Gastroesophageal sphincter (tissue), 4 donors: ENCODE measurements at regions not wholly inside any gene's neighbourhood (a gene's known extent, or its start where the extent isn't known, plus 50 kb on each side); places are given as distances from the start of the nearest gene placed in this dataset.

ENCODE experiments used
- ATAC-seq: fragments of 150-250 bp; one replicate; pipeline ENCODE4 v1.9.1; 2016; ENCODE audit warnings: mild to moderate bottlenecking, moderate library complexity
- H3K27ac ChIP-seq, 4 donors: fragments of 200-600 bp; sonication (generic) in 3 of 4; 1 replicate in 3 of 4; 2 replicates in 1 of 4; pipeline ENCODE4 v1.5.1; 2016 to 2019
- H3K27me3 ChIP-seq: fragments of 200-600 bp; sonication (generic); one replicate; pipeline ENCODE4 v1.5.1; 2019
- H3K36me3 ChIP-seq, 2 donors: fragments of 200-600 bp; sonication (generic); one replicate each; pipeline ENCODE4 v1.5.1; 2019; ENCODE audit warnings: control low read depth in 1 of 2
- H3K4me1 ChIP-seq, 3 donors: fragments of 200-600 bp; sonication (generic); 1 replicate in 2 of 3; 2 replicates in 1 of 3; pipeline ENCODE4 v1.5.1; 2016 to 2019; ENCODE audit warnings: control low read depth in 2 of 3
- H3K4me3 ChIP-seq, 2 donors: fragments of 200-600 bp; sonication (generic); one replicate each; pipeline ENCODE4 v1.5.1; 2019; ENCODE audit warnings: mild to moderate bottlenecking in 1 of 2, moderate library complexity in 1 of 2
- H3K9me3 ChIP-seq, 3 donors: fragments of 200-600 bp; sonication (generic); one replicate each; pipeline ENCODE4 v1.5.1; 2017 to 2019; ENCODE audit warnings: control low read depth in 2 of 3
- CTCF ChIP-seq, 4 experiments: fragments of 200-600 bp in 2 of 4; fragments of 450-650 bp in 2 of 4; sonication (generic) in 1 of 4; IDR thresholded peaks; one replicate each; pipeline ENCODE4 v1.5.1; 2017 to 2019; ENCODE audit warnings: antibody characterized with exemption in 4 of 4, mild to moderate bottlenecking in 2 of 4, moderate library complexity in 2 of 4
- EP300 ChIP-seq: sonication (generic); formaldehyde crosslinking; IDR thresholded peaks from one replicate; pipeline ENCODE4 v1.6.1; 2017; ENCODE audit warnings: antibody characterized with exemption, mild to moderate bottlenecking
- POLR2A ChIP-seq, 2 donors: fragments of 450-650 bp; IDR thresholded peaks; one replicate each; pipeline ENCODE4 v1.6.1; 2017; ENCODE audit warnings: antibody characterized with exemption in 2 of 2, mild to moderate bottlenecking in 2 of 2, moderate library complexity in 1 of 2
- POLR2AphosphoS5 ChIP-seq: sonication (generic); formaldehyde crosslinking; IDR thresholded peaks from one replicate; pipeline ENCODE4 v1.6.1; 2017; ENCODE audit warnings: antibody characterized with exemption
- WGBS, 2 donors: methylation state at CpG; one replicate each; pipeline ENCODE4 v1.1.5; 2018; ENCODE audit warnings: low coverage in 1 of 2; 5-methylcytosine and 5-hydroxymethylcytosine counted together

DNA sequence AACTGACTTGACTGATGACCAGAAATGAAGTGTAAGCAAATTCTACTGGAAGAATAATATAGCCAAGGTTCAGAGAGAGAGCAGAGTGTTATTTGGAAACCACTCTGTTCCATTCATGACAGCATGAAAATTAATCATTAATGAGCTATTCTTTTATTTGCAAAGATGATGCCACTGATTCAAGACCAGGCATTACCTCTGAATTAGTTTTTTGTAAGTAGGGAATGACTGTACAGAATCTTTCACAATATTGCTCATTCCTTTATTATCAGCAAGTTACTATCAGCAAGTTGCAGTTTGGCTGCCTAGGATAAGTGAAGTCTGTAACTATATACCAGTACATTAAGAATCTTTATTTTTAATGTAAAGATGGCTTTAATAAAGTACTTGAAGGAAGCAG, 75.1 kb upstream of the RGMB start:
- TF ChIP-seq POLR2A (IDR thresholded peaks at IDR 0.05): no peak
- no peak for TF ChIP-seq POLR2AphosphoS5
- no peak for TF ChIP-seq EP300
- TF ChIP-seq CTCF (IDR thresholded peaks at IDR 0.05): no peak
- H3K27ac ChIP-seq: no peak overlapping the region
- H3K4me3 ChIP-seq: no peak overlapping the region
- no peaks in the 10 kb centered on the region for H3K36me3 ChIP-seq
- H3K27me3 ChIP-seq: no peaks in the 10 kb centered on the region
- no peak for ATAC-seq
- peaks cover 0 to 21% (median 0%) of the 10 kb centered on the region in 3 donors for H3K9me3 ChIP-seq
- H3K4me1 ChIP-seq: no peaks in the 10 kb centered on the region

- no peaks in the 10 kb centered on the region for H3K36me3 ChIP-seq
- no peaks in the 10 kb centered on the region for H3K4me1 ChIP-seq
- ATAC-seq: no peak
- H3K27me3 ChIP-seq: no peaks in the 10 kb centered on the region
- H3K27ac ChIP-seq: no peak overlapping the region
- TF ChIP-seq CTCF (IDR thresholded peaks at IDR 0.05) (no peak), POLR2AphosphoS5 (no peak), POLR2A (IDR thresholded peaks at IDR 0.05) (no peak), EP300 (no peak)
- WGBS, 2 donors: 100% methylated on average over 1 of the region's 2 CpGs
- H3K9me3 ChIP-seq: peaks cover 0 to 21% (median 0%) of the 10 kb centered on the region in 3 donors
- H3K4me3 ChIP-seq: no peak overlapping the region
Observed at GRCh38 chr5:98700730-98701129, 72.7 kb upstream of the RGMB start.

DNA sequence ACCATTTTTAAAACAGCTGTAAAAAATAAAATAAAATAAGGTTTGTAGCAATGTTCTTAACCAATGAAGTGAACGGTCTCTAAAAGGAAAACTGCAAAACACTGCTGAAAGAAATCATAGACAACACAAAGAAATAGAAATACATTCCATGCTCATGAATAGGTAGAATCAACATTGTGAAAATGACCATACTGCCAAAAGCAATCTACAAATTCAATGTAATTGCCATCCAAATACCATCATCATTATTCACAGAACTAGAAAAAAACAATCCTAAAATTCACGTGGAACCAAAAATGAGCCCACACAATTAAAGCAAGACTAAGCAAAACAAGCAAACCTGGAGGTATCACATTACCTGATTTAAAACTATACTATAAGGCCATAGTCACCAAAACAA, 67.6 kb upstream of the RGMB start:
- ATAC-seq: no peak
- Histone ChIP-seq H3K36me3 (no peaks in the 10 kb centered on the region), H3K27me3 (no peaks in the 10 kb centered on the region), H3K4me1 (no peaks in the 10 kb centered on the region), H3K9me3 (peaks cover 0 to 21% (median 0%) of the 10 kb centered on the region in 3 donors), H3K4me3 (no peak overlapping the region), H3K27ac (no peak overlapping the region)
- whole genome bisulfite sequencing, 2 donors: 82% methylated on average over 2 of the region's 2 CpGs
- TF ChIP-seq POLR2A (IDR thresholded peaks at IDR 0.05) (no peak), POLR2AphosphoS5 (no peak), CTCF (IDR thresholded peaks at IDR 0.05) (no peak), EP300 (no peak)

- ATAC-seq: no peak
- WGBS, 2 donors: 67 to 100% methylated on average over 1 of the region's 1 CpG
- H3K36me3 ChIP-seq: no peaks in the 10 kb centered on the region
- no peak overlapping the region for H3K4me3 ChIP-seq
- H3K9me3 ChIP-seq: no peaks in the 10 kb centered on the region
- H3K27me3 ChIP-seq: no peaks in the 10 kb centered on the region
- TF ChIP-seq POLR2A (IDR thresholded peaks at IDR 0.05) (no peak), CTCF (IDR thresholded peaks at IDR 0.05) (no peak), POLR2AphosphoS5 (no peak), EP300 (no peak)
- no peaks in the 10 kb centered on the region for H3K4me1 ChIP-seq
- no peak overlapping the region for H3K27ac ChIP-seq
Observed at GRCh38 chr5:98709681-98710080, 63.8 kb upstream of the RGMB start.

DNA sequence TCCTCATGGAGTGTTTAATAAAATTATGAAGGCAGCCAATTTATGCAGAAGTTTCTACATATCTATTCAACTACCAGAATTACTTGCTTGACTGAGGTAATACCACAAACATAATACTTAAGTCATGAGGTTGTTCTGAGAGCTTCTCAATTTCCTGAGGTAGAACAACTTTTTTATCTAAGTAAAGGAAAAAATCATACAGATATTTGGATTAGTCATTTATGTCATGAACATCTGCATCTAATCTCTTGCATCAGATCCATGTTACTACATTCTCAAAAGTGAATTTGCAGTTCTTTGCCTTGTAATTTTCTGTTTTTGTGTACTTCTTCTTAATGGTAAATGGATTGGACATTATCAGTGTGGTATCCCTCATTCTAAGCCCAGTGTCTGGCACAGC, 60.4 kb upstream of the RGMB start:
- H3K36me3 ChIP-seq: no peaks in the 10 kb centered on the region
- H3K4me1 ChIP-seq: no peaks in the 10 kb centered on the region
- no peak overlapping the region for H3K27ac ChIP-seq
- H3K4me3 ChIP-seq: no peak overlapping the region
- H3K27me3 ChIP-seq: no peaks in the 10 kb centered on the region
- no peak for ATAC-seq
- no peaks in the 10 kb centered on the region for H3K9me3 ChIP-seq
- TF ChIP-seq POLR2A (IDR thresholded peaks at IDR 0.05) (no peak), POLR2AphosphoS5 (no peak), CTCF (IDR thresholded peaks at IDR 0.05) (no peak)
